Transverse colon (tissue), 3 donors: ENCODE measurements at regions not wholly inside any gene's neighbourhood (a gene's known extent, or its start where the extent isn't known, plus 50 kb on each side); places are given as distances from the start of the nearest gene placed in this dataset.

Experiments
- CTCF ChIP-seq, 5 experiments: fragments of 200-600 bp in 3 of 5; fragments of 450-650 bp in 2 of 5; sonication (generic) in 3 of 5; IDR thresholded peaks; 1 replicate in 2 of 5; 2 replicates in 3 of 5; pipeline ENCODE4 v1.5.1; 2016 to 2017; ENCODE audit warnings: antibody characterized with exemption in 5 of 5, inconsistent platforms in 3 of 5, mild to moderate bottlenecking in 2 of 5, moderate library complexity in 1 of 5
- POLR2A ChIP-seq: fragments of 450-650 bp; IDR thresholded peaks from one replicate; pipeline ENCODE4 v1.6.1; 2016; ENCODE audit warnings: antibody characterized with exemption, mild to moderate bottlenecking, moderate library complexity

- TF ChIP-seq CTCF (IDR thresholded peaks at IDR 0.05) (no peak), POLR2A (no peak)
These were observed 1667.8 kb downstream of the PLA2G4A start for GRCh38 chr1:188496506-188496905.
